AG10803 (cell line): ENCODE measurements at regions not wholly inside any gene's neighbourhood (a gene's known extent, or its start where the extent isn't known, plus 50 kb on each side); places are given as distances from the start of the nearest gene placed in this dataset.

Source experiments
- DNase-seq: peaks from one replicate; pipeline ENCODE4 v3.0.0; 2010; ENCODE audit warnings: low read depth
- H3K4me3 ChIP-seq: 2 replicates; pipeline ENCODE4 v1.5.1; 2011; ENCODE audit warnings: mild to moderate bottlenecking, low read length, control low read depth
- CTCF ChIP-seq: conservative IDR thresholded peaks from 2 replicates; pipeline ENCODE4 v1.5.1; 2011; ENCODE audit warnings: mild to moderate bottlenecking, low read length, control low read depth, inconsistent platforms

- no peak for TF ChIP-seq CTCF
- DNase-seq: no peak
- no peak overlapping the region for H3K4me3 ChIP-seq
Observed at GRCh38 chr2:51575181-51575580, 543.2 kb upstream of the NRXN1 start.

- no peak for DNase-seq
- no peak overlapping the region for H3K4me3 ChIP-seq
- TF ChIP-seq CTCF: no peak
Observed at GRCh38 chr2:51559026-51559425, 527.1 kb upstream of the NRXN1 start.

GRCh38 chr2:51553476-51553875 is 521.5 kb upstream of the NRXN1 start:
- no peak overlapping the region for H3K4me3 ChIP-seq
- DNase-seq: peak; percentile 6
- TF ChIP-seq CTCF: no peak

- H3K4me3 ChIP-seq: no peak overlapping the region
- TF ChIP-seq CTCF: no peak
- no peak for DNase-seq
Observed at GRCh38 chr2:51535763-51536162, 503.8 kb upstream of the NRXN1 start.

- H3K4me3 ChIP-seq: no peak overlapping the region
- TF ChIP-seq CTCF: no peak
- DNase-seq: no peak
Observed at GRCh38 chr2:51534166-51534565, 502.2 kb upstream of the NRXN1 start.

GRCh38 chr2:51528156-51528555 is 496.2 kb upstream of the NRXN1 start:
- TF ChIP-seq CTCF: no peak
- no peak overlapping the region for H3K4me3 ChIP-seq
- no peak for DNase-seq

GRCh38 chr2:51526766-51527165 is 494.8 kb upstream of the NRXN1 start:
- DNase-seq: no peak
- no peak overlapping the region for H3K4me3 ChIP-seq
- TF ChIP-seq CTCF: no peak
